GM19238 (cell line): ENCODE measurements at regions not wholly inside any gene's neighbourhood (a gene's known extent, or its start where the extent isn't known, plus 50 kb on each side); places are given as distances from the start of the nearest gene placed in this dataset.
"Not testable (repeated sequence)": the region's sequence is repeated elsewhere in the genome, so short reads cannot be mapped to it uniquely, and the experiment has no call there.

Experiments used
- DNase-seq: peaks from one replicate; pipeline ENCODE4 v3.0.0; 2011; ENCODE audit warnings: low spot score; ENCODE audit not compliant: insufficient read length

- DNase-seq: peak; percentile 27
These were observed 287.2 kb upstream of the MKLN1 start for GRCh38 chr7:131040467-131040932.

- not testable (repeated sequence) for DNase-seq
These were observed 286.5 kb upstream of the MKLN1 start for GRCh38 chr7:131041012-131041695.

- DNase-seq: no peak
These were observed 285.2 kb upstream of the MKLN1 start for GRCh38 chr7:131042269-131043160.

- no peak for DNase-seq
These were observed 282.1 kb upstream of the MKLN1 start for GRCh38 chr7:131045526-131045925.

- DNase-seq: no peak
These were observed 281.4 kb upstream of the MKLN1 start for GRCh38 chr7:131046246-131046645.

GRCh38 chr7:131047651-131048304, 279.9 kb upstream of the MKLN1 start:
- no peak for DNase-seq

GRCh38 chr7:131051304-131051703, 276.4 kb upstream of the MKLN1 start:
- DNase-seq: no peak

- no peak for DNase-seq
These were observed 275.3 kb upstream of the MKLN1 start for GRCh38 chr7:131052285-131052904.

GRCh38 chr7:131056007-131056406, 271.7 kb upstream of the MKLN1 start:
- no peak for DNase-seq

- peak; percentile 8 for DNase-seq
These were observed 270.5 kb upstream of the MKLN1 start for GRCh38 chr7:131057015-131057793.

- no peak for DNase-seq
These were observed 269.9 kb upstream of the MKLN1 start for GRCh38 chr7:131057794-131058070.

GRCh38 chr7:131058561-131059288, 269.0 kb upstream of the MKLN1 start:
- DNase-seq: not testable (repeated sequence)

GRCh38 chr7:131059401-131059800, 268.3 kb upstream of the MKLN1 start:
- DNase-seq: not testable (repeated sequence)

GRCh38 chr7:131061158-131061557, 266.5 kb upstream of the MKLN1 start:
- no peak for DNase-seq

- DNase-seq: no peak
These were observed 265.9 kb upstream of the MKLN1 start for GRCh38 chr7:131061818-131062217.

GRCh38 chr7:131066635-131067034, 261.0 kb upstream of the MKLN1 start:
- DNase-seq: no peak

GRCh38 chr7:131067220-131067619, 260.5 kb upstream of the MKLN1 start:
- no peak for DNase-seq

- no peak for DNase-seq
These were observed 259.1 kb upstream of the MKLN1 start for GRCh38 chr7:131068604-131069021.

GRCh38 chr7:131071786-131072504, 255.7 kb upstream of the MKLN1 start:
- DNase-seq: no peak
